ENCODE measurements at regions not wholly inside any gene's neighbourhood (a gene's known extent, or its start where the extent isn't known, plus 50 kb on each side); places are given as distances from the start of the nearest gene placed in this dataset.

DNA sequence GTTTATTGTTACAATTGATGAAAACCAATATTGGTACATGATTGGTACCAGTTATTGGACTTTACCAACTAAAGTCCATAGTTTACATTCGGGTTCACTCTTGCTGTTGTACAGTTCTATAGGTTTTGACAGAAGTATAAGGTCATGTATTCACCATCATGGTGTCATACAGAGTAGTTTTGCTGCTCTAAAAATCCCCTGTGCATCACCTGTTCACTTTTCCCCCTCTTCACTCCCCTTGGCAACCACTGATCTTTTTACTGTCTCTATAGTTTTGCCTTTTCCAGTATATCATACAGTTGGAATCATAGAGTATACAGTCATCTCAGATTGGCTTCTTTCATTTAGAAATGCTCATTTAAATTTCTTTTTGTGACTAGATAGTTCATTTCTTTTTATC lies 51.2 kb upstream of the MED4 start:
- no peaks in the 10 kb centered on the region for H3K4me1 ChIP-seq (ENCODE audit: control insufficient read depth, insufficient read depth, low read length)
- no peaks in the 10 kb centered on the region for H3K36me3 ChIP-seq (ENCODE audit: control insufficient read depth, insufficient read depth, low read length)
- H3K9me3 ChIP-seq (ENCODE audit: control insufficient read depth, insufficient read depth, low read depth, low read length), result peaks cover 18% of the 10 kb centered on the region; the same call in 1 of the 2 replicates
- H3K9ac ChIP-seq (ENCODE audit: low read length), result no peak overlapping the region
- no peak overlapping the region for H3K4me3 ChIP-seq (ENCODE audit: low read depth, low read length)
- H3K27me3 ChIP-seq (ENCODE audit: control insufficient read depth, insufficient read depth, low read length), result no peaks in the 10 kb centered on the region
- no peak overlapping the region for H3K27ac ChIP-seq (ENCODE audit: low read depth, low read length)
